HepG2 (cell line): ENCODE measurements at regions not wholly inside any gene's neighbourhood (a gene's known extent, or its start where the extent isn't known, plus 50 kb on each side); places are given as distances from the start of the nearest gene placed in this dataset.
"Not testable (repeated sequence)": the region's sequence is repeated elsewhere in the genome, so short reads cannot be mapped to it uniquely, and the experiment has no call there.

Experiments
- ATAC-seq: fragments of 200-7000 bp; cut with Tn5 transposase; 3 replicates; pipeline ENCODE4 v1.9.1; 2020; ENCODE audit warnings: mild to moderate bottlenecking, moderate library complexity
- BruUV-seq: library from RNA; stranded (reverse); fragments of 400-500 nt; replicated peaks from 2 replicates; lab custom pipeline; 2021; lab: Mats Ljungman, UMichigan
- CTCF ChIA-PET: fragments of 300-600 bp; formaldehyde crosslinking; extraction: SDS; loops from one replicate; lab custom pipeline; 2021; ENCODE audit warnings: low total read pairs, inconsistent platforms, low intra/inter-chr PET ratio; lab: Yijun Ruan, JAX
- POLR2A ChIA-PET: fragments of 350-600 bp; sonication (Branson Sonifier 250); formaldehyde crosslinking; loops from one replicate; lab custom pipeline; 2020; ENCODE audit warnings: antibody characterized with exemption, inconsistent platforms; lab: Yijun Ruan, JAX
- DNase-seq: peaks from one replicate; pipeline ENCODE4 v3.0.0-alpha.2; 2015; ENCODE audit warnings: low spot score
- FAIRE-seq: peaks from 3 replicates; lab custom pipeline; 2011; peaks lifted over from hg19 to GRCh38; lab: Jason Lieb, UNC
- H2AFZ ChIP-seq: one replicate; pipeline ENCODE4 v1.6.1; 2011; ENCODE audit warnings: low read length, inconsistent platforms
- H3K27ac ChIP-seq: fragments of 300-600 bp; 3 replicates; pipeline ENCODE4 v1.8.0; 2011; ENCODE audit warnings: mixed run types, mild to moderate bottlenecking, mixed read lengths, low read length, inconsistent platforms; ENCODE audit not compliant: insufficient read depth; ENCODE audit errors: extremely low read length
- H3K27me3 ChIP-seq, 2 experiments: fragments of 200-600 bp in 1 of 2; 2 replicates in 1 of 2; 3 replicates in 1 of 2; pipeline versions ENCODE4 v1.6.0 to v1.8.0; 2011; ENCODE audit warnings: low read length in 2 of 2, mild to moderate bottlenecking in 2 of 2, moderate library complexity in 2 of 2, inconsistent platforms in 1 of 2; ENCODE audit not compliant: insufficient read depth in 2 of 2, control insufficient read depth in 1 of 2
- H3K36me3 ChIP-seq, 2 experiments: fragments of 200-600 bp in 1 of 2; replicated peaks in 1 of 2; 2 replicates in 1 of 2; 3 replicates in 1 of 2; pipeline versions ENCODE4 v1.5.1 to v1.8.0; 2011; ENCODE audit warnings: low read length in 2 of 2, inconsistent platforms in 1 of 2; ENCODE audit not compliant: insufficient read depth in 2 of 2, control insufficient read depth in 1 of 2
- H3K4me1 ChIP-seq: 2 replicates; pipeline ENCODE4 v1.5.1; 2012; ENCODE audit warnings: low read length, inconsistent platforms; ENCODE audit not compliant: insufficient read depth
- H3K4me2 ChIP-seq: 2 replicates; pipeline ENCODE4 v1.6.0; 2011; ENCODE audit warnings: low read depth, low read length, inconsistent platforms
- H3K4me3 ChIP-seq, 3 experiments: fragments of 200-600 bp in 1 of 3; sonication (generic), shearing (Covaris generic) in 1 of 3; replicated peaks in 1 of 3; 2 replicates each; pipeline ENCODE4 v1.5.1; 2011 to 2016; ENCODE audit warnings: low read length in 3 of 3, inconsistent platforms in 2 of 3, low read depth in 2 of 3, mild to moderate bottlenecking in 2 of 3, control low read depth in 1 of 3, mixed read lengths in 1 of 3; ENCODE audit not compliant: insufficient read depth in 1 of 3
- H3K79me2 ChIP-seq: one replicate; pipeline ENCODE4 v1.6.1; 2011; ENCODE audit warnings: low read length, inconsistent platforms; ENCODE audit not compliant: insufficient read depth
- H3K9ac ChIP-seq: 2 replicates; pipeline ENCODE4 v1.6.0; 2011; ENCODE audit warnings: mild to moderate bottlenecking, low read depth, low read length, inconsistent platforms; ENCODE audit not compliant: insufficient read depth
- H3K9me3 ChIP-seq: 2 replicates; pipeline ENCODE4 v1.5.1; 2012; ENCODE audit warnings: mild to moderate bottlenecking, low read length
- H4K20me1 ChIP-seq: 2 replicates; pipeline ENCODE4 v1.6.0; 2011; ENCODE audit warnings: inconsistent platforms, mild to moderate bottlenecking, low read length, moderate library complexity; ENCODE audit not compliant: insufficient read depth
- HNRNPH1 ChIP-seq: fragments of 200-400 bp; formaldehyde crosslinking; optimal IDR thresholded peaks from 2 replicates; pipeline ENCODE3; 2017; ENCODE audit warnings: mild to moderate bottlenecking, low read depth, low read length
- HNRNPUL1 ChIP-seq: fragments of 200-400 bp; formaldehyde crosslinking; IDR thresholded peaks from 2 replicates; pipeline ENCODE4 v1.6.1; 2017; ENCODE audit warnings: low read depth, mild to moderate bottlenecking, low read length, moderate library complexity
- NKX3-1 ChIP-seq: sonication (generic); formaldehyde crosslinking; IDR thresholded peaks from 2 replicates; pipeline ENCODE4 v1.5.0; 2020; ENCODE audit warnings: missing genetic modification reagents
- RCOR2 ChIP-seq: IDR thresholded peaks from 2 replicates; pipeline ENCODE4 v1.6.1; 2016; ENCODE audit warnings: missing biosample characterization, missing genetic modification reagents
- SIN3B ChIP-seq: fragments of 150-350 bp; IDR thresholded peaks from 2 replicates; pipeline ENCODE4 v1.6.1; 2014; ENCODE audit warnings: low read length
- ZNF350 ChIP-seq: sonication (generic); formaldehyde crosslinking; IDR thresholded peaks from 2 replicates; pipeline ENCODE4 v1.4.0; 2020; ENCODE audit warnings: mild to moderate bottlenecking, low read depth, missing genetic modification reagents, borderline replicate concordance
- ZNF598 ChIP-seq: sonication (generic); formaldehyde crosslinking; IDR thresholded peaks from 2 replicates; pipeline ENCODE4 v1.5.1; 2020; ENCODE audit warnings: mild to moderate bottlenecking, missing genetic modification reagents, borderline replicate concordance
- WGBS: methylation state at CpG from one replicate; pipeline ENCODE4 v1.1.6; 2017; ENCODE audit warnings: low lambda C conversion rate; 5-methylcytosine and 5-hydroxymethylcytosine counted together
- in situ Hi-C: cut with HindIII; loops from 2 replicates; pipeline ENCODE4 v1.10.0; 2017; ENCODE audit warnings: low pct_unique_long_range_greater_than_20kb; ENCODE audit not compliant: extremely low pct_ligation_motif_present
- intact Hi-C: fragments of 100-400 bp; cut with micrococcal nuclease; formaldehyde crosslinking; loops from one replicate; pipeline ENCODE4 v1.10.0; 2022; ENCODE audit not compliant: unreplicated experiment
- TF ChIP-seq, protein P1 (sequence below): sonication (generic); formaldehyde crosslinking; IDR thresholded peaks from 2 replicates; pipeline ENCODE4 v1.5.0; 2020; ENCODE audit warnings: missing genetic modification reagents
- TF ChIP-seq, protein P2 (sequence below): IDR thresholded peaks from 2 replicates; pipeline ENCODE4 v1.6.1; 2018; ENCODE audit warnings: missing genetic modification reagents
- TF ChIP-seq, protein P3 (sequence below): IDR thresholded peaks from 2 replicates; pipeline ENCODE4 v1.6.1; 2016; ENCODE audit warnings: mild to moderate bottlenecking, missing biosample characterization, missing genetic modification reagents

DNA sequence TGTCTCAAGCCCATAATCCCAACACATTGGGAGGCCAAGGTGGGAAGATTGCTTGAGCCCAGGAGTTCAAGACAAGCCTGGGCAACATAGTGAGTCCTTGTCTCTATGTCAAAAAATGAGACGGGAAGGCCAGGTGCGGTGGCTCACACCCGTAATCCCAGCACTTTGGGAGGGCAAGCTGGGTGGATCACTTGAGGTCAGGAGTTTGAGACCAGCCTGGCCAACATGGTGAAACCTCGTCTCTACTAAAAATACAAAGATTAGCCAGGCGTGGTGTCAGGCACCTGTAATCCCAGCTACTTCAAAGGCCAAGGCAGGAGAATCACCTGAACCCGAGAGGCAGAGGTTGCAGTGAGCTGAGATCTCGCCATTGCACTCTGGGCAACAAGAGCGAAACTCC, 75.2 kb upstream of the CAB39 start:
- DNase-seq, FAIRE-seq, CTCF ChIA-PET, ATAC-seq, H2AFZ ChIP-seq, H3K4me2 ChIP-seq, H3K79me2 ChIP-seq, H3K36me3 ChIP-seq, H4K20me1 ChIP-seq, BruUV-seq, POLR2A ChIA-PET, H3K9me3 ChIP-seq, H3K9ac ChIP-seq, H3K27me3 ChIP-seq, H3K27ac ChIP-seq, H3K4me1 ChIP-seq, H3K4me3 ChIP-seq, in situ Hi-C loops: not testable (repeated sequence)
- WGBS = 37% methylated on average over 8 of the region's 8 CpGs
- intact Hi-C loops = loop anchor here (10.0 kb wide), 1 partner anchor 157 kb away; no protein-coding TSS in a partner anchor

DNA sequence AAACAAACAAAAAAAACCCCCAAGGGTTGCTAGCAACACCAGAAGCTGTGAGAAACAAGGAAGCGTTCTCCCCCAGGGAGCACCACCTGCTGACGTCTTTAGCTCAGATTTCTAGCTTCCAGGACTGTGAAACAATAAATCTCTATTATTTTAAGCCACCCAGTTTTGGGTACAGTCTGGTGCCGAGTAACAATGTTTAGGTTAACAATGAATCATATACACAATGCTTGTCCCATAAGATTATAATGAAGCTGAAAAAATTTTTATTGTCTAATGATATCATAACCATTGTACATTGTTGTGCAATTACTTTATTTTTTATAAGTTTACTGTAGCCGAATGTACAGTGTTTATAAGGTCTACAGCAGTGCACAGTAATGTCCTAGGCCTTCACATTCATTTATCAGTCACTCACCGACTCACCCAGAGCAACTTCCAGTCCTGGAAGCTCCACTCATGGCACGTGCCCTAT, 72.1 kb upstream of the CAB39 start:
- H3K9ac ChIP-seq = no peak overlapping the region
- H4K20me1 ChIP-seq = no peaks in the 10 kb centered on the region
- in situ Hi-C loops = no loop called here
- TF ChIP-seq HNRNPH1 = no peak
- FAIRE-seq (no peak), DNase-seq (no peak), ATAC-seq (no peak)
- ChIA-PET POLR2A (no interaction called here), CTCF (no interaction called here)
- no peaks in the 10 kb centered on the region for H3K79me2 ChIP-seq
- H3K4me1 ChIP-seq = peaks cover 15% of the 10 kb centered on the region
- no peaks in the 10 kb centered on the region for H3K36me3 ChIP-seq
- intact Hi-C loops = no loop called here
- no peaks in the 10 kb centered on the region; a peak in 2 of 5 replicates for H3K27me3 ChIP-seq
- H3K27ac ChIP-seq = no peak overlapping the region
- H3K9me3 ChIP-seq = no peaks in the 10 kb centered on the region
- no peak overlapping the region for H3K4me2 ChIP-seq
- no peak overlapping the region for H2AFZ ChIP-seq
- H3K4me3 ChIP-seq = no peak overlapping the region
- no TSS peak for BruUV-seq
- WGBS = 39% methylated on average over 6 of the region's 6 CpGs

DNA sequence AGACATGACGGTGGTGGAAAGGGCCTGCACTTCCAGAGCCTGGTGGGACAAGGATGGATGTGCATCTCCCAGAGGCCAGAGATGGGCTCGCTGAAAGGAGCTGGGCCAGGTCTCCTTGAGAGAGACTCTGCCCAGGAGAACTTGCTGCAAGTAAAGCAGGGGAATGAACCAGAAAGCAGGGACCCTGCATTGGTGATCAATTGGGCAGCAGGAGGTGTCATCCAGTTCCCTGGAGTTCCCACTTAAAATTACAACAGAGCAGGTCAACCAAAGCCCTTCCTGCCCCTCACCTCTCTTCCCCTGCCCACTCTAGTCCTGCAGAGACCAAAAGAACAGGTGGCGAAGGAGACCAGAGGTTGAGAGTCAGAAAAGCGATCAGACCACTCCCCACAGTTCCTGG, 69.7 kb upstream of the CAB39 start:
- Histone ChIP-seq H3K4me1 (peaks cover 15% of the 10 kb centered on the region), H4K20me1 (no peaks in the 10 kb centered on the region), H3K36me3 (no peaks in the 10 kb centered on the region), H3K9ac (no peak overlapping the region), H3K4me3 (no peak overlapping the region), H3K4me2 (no peak overlapping the region), H3K27ac (no peak overlapping the region), H2AFZ (no peak overlapping the region), H3K79me2 (no peaks in the 10 kb centered on the region), H3K27me3 (peaks cover 0 to 4% of the 10 kb centered on the region in 2 experiments; a peak in 2 of 5 replicates), H3K9me3 (no peaks in the 10 kb centered on the region)
- CTCF ChIA-PET = no interaction called here
- POLR2A ChIA-PET = no interaction called here
- BruUV-seq = no TSS peak
- FAIRE-seq = no peak
- 61% methylated on average over 4 of the region's 4 CpGs for WGBS
- in situ Hi-C loops (no loop called here), intact Hi-C loops (no loop called here)
- no peak; the same call in 2 of the 3 replicates for ATAC-seq
- no peak for DNase-seq
- TF ChIP-seq, protein P1, sequence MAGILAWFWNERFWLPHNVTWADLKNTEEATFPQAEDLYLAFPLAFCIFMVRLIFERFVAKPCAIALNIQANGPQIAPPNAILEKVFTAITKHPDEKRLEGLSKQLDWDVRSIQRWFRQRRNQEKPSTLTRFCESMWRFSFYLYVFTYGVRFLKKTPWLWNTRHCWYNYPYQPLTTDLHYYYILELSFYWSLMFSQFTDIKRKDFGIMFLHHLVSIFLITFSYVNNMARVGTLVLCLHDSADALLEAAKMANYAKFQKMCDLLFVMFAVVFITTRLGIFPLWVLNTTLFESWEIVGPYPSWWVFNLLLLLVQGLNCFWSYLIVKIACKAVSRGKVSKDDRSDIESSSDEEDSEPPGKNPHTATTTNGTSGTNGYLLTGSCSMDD (CRISPR knock-in tag) = no peak
- TF ChIP-seq SIN3B (no peak), ZNF598 (CRISPR knock-in tag) (no peak), NKX3-1 (no peak), HNRNPUL1 (no peak), RCOR2 (no peak), ZNF350 (CRISPR knock-in tag) (no peak)
- TF ChIP-seq, protein P2, sequence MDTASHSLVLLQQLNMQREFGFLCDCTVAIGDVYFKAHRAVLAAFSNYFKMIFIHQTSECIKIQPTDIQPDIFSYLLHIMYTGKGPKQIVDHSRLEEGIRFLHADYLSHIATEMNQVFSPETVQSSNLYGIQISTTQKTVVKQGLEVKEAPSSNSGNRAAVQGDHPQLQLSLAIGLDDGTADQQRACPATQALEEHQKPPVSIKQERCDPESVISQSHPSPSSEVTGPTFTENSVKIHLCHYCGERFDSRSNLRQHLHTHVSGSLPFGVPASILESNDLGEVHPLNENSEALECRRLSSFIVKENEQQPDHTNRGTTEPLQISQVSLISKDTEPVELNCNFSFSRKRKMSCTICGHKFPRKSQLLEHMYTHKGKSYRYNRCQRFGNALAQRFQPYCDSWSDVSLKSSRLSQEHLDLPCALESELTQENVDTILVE (CRISPR knock-in tag) = no peak
- TF ChIP-seq, protein P3, sequence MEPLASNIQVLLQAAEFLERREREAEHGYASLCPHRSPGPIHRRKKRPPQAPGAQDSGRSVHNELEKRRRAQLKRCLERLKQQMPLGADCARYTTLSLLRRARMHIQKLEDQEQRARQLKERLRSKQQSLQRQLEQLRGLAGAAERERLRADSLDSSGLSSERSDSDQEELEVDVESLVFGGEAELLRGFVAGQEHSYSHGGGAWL (CRISPR knock-in tag) = no peak
